DOHH2 (cell line): ENCODE measurements at regions not wholly inside any gene's neighbourhood (a gene's known extent, or its start where the extent isn't known, plus 50 kb on each side); places are given as distances from the start of the nearest gene placed in this dataset.

Experiments
- EZH2phosphoT487 ChIP-seq: fragments of 200-600 bp; sonication (generic); IDR thresholded peaks from 2 replicates; pipeline ENCODE4 v1.6.1; 2017; ENCODE audit warnings: borderline replicate concordance, mild to moderate bottlenecking, antibody characterized with exemption, low read length, moderate library complexity, mixed read lengths
- TF ChIP-seq, protein P1 (sequence below): fragments of 200-600 bp; sonication (generic); IDR thresholded peaks from one replicate; pipeline ENCODE4 v1.5.1; 2014; ENCODE audit warnings: antibody characterized with exemption, mild to moderate bottlenecking, low read depth, low read length; ENCODE audit not compliant: poor library complexity, severe bottlenecking

DNA sequence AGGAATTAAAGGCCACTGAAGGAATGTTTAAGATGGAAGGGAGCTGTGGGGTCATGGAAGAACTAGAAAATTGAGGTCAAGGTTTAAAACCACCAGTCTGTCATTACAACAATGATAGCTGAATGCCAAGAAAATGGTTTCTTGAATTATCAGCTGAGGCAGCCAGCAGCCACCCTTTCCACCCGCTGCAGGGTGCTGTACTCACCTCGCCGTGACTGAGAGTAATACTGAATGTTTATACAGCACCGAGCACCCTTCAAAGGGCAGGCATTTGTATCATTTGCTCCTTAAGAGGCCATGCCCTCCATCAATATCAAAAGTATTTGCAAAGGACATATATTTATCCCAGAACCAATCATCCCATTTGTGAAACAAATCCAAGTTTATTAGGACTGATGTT is 402.8 kb downstream of the VPS13C start:
- TF ChIP-seq, protein P1, sequence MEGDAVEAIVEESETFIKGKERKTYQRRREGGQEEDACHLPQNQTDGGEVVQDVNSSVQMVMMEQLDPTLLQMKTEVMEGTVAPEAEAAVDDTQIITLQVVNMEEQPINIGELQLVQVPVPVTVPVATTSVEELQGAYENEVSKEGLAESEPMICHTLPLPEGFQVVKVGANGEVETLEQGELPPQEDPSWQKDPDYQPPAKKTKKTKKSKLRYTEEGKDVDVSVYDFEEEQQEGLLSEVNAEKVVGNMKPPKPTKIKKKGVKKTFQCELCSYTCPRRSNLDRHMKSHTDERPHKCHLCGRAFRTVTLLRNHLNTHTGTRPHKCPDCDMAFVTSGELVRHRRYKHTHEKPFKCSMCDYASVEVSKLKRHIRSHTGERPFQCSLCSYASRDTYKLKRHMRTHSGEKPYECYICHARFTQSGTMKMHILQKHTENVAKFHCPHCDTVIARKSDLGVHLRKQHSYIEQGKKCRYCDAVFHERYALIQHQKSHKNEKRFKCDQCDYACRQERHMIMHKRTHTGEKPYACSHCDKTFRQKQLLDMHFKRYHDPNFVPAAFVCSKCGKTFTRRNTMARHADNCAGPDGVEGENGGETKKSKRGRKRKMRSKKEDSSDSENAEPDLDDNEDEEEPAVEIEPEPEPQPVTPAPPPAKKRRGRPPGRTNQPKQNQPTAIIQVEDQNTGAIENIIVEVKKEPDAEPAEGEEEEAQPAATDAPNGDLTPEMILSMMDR = no peak
- no peak for TF ChIP-seq EZH2phosphoT487
